Prostate gland (tissue), 2 donors: ENCODE measurements at regions not wholly inside any gene's neighbourhood (a gene's known extent, or its start where the extent isn't known, plus 50 kb on each side); places are given as distances from the start of the nearest gene placed in this dataset.

Experiments
- POLR2A ChIP-seq: fragments of 450-650 bp; IDR thresholded peaks from one replicate; pipeline ENCODE4 v1.6.1; 2016; ENCODE audit warnings: antibody characterized with exemption, mild to moderate bottlenecking
- POLR2AphosphoS5 ChIP-seq: sonication (generic); formaldehyde crosslinking; IDR thresholded peaks from one replicate; pipeline ENCODE4 v1.6.1; 2017; ENCODE audit warnings: antibody characterized with exemption
- TF ChIP-seq, protein P1 (sequence below), 4 experiments: fragments of 200-600 bp in 2 of 4; fragments of 450-650 bp in 2 of 4; sonication (generic) in 2 of 4; IDR thresholded peaks; 1 replicate in 3 of 4; 2 replicates in 1 of 4; pipeline ENCODE4 v1.5.1; 2016 to 2019; ENCODE audit warnings: antibody characterized with exemption in 4 of 4, mild to moderate bottlenecking in 2 of 4, moderate library complexity in 2 of 4

- TF ChIP-seq, protein P1, sequence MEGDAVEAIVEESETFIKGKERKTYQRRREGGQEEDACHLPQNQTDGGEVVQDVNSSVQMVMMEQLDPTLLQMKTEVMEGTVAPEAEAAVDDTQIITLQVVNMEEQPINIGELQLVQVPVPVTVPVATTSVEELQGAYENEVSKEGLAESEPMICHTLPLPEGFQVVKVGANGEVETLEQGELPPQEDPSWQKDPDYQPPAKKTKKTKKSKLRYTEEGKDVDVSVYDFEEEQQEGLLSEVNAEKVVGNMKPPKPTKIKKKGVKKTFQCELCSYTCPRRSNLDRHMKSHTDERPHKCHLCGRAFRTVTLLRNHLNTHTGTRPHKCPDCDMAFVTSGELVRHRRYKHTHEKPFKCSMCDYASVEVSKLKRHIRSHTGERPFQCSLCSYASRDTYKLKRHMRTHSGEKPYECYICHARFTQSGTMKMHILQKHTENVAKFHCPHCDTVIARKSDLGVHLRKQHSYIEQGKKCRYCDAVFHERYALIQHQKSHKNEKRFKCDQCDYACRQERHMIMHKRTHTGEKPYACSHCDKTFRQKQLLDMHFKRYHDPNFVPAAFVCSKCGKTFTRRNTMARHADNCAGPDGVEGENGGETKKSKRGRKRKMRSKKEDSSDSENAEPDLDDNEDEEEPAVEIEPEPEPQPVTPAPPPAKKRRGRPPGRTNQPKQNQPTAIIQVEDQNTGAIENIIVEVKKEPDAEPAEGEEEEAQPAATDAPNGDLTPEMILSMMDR (IDR thresholded peaks at IDR 0.05) = no peak
- TF ChIP-seq POLR2A (no peak), POLR2AphosphoS5 (no peak)
These were observed 214.1 kb upstream of the COPS8 start for GRCh38 chr2:236871500-236872001.
